Endothelial cell of umbilical vein (primary cell): ENCODE measurements at regions not wholly inside any gene's neighbourhood (a gene's known extent, or its start where the extent isn't known, plus 50 kb on each side); places are given as distances from the start of the nearest gene placed in this dataset.

Source experiments
- BruUV-seq: library from RNA; stranded (reverse); fragments of 400-500 nt; replicated peaks from 2 replicates; lab custom pipeline; 2021; lab: Mats Ljungman, UMichigan
- CTCF ChIA-PET: fragments of 300-600, 350-600 bp; sonication (Branson Sonifier 250); formaldehyde crosslinking; loops from one replicate; lab custom pipeline; 2021; ENCODE audit warnings: antibody characterized with exemption, inconsistent platforms; lab: Charles Lee
- POLR2A ChIA-PET: fragments of 300-600, 350-600 bp; sonication (Branson Sonifier 250); formaldehyde crosslinking; loops from one replicate; lab custom pipeline; 2021; ENCODE audit warnings: antibody characterized with exemption, inconsistent platforms; lab: Charles Lee
- DNase-seq: peaks from one replicate; pipeline ENCODE4 v3.0.0-alpha.2; 2011; ENCODE audit warnings: low read depth, low spot score
- FAIRE-seq: peaks from 2 replicates; lab custom pipeline; 2011; peaks lifted over from hg19 to GRCh38; lab: Jason Lieb, UNC
- H2AFZ ChIP-seq: 2 replicates; pipeline ENCODE4 v1.6.0; 2012; ENCODE audit warnings: low read depth, low read length, control low read depth, inconsistent platforms
- H3K27ac ChIP-seq: 2 replicates; pipeline ENCODE4 v1.5.1; 2011; ENCODE audit warnings: low read depth, mild to moderate bottlenecking, control low read depth, low read length, moderate library complexity; ENCODE audit not compliant: insufficient read depth
- H3K27me3 ChIP-seq, 2 experiments: 2 replicates each; pipeline versions ENCODE4 v1.6.0 to v1.6.1; 2011; ENCODE audit warnings: low read length in 2 of 2, mixed read lengths in 1 of 2; ENCODE audit not compliant: control insufficient read depth in 2 of 2, insufficient read depth in 2 of 2
- H3K36me3 ChIP-seq, 2 experiments: 2 replicates in 1 of 2; 3 replicates in 1 of 2; pipeline ENCODE4 v1.5.1; 2011; ENCODE audit warnings: low read length in 2 of 2, mild to moderate bottlenecking in 1 of 2, moderate library complexity in 1 of 2; ENCODE audit not compliant: control insufficient read depth in 2 of 2, insufficient read depth in 2 of 2; ENCODE audit errors: extremely low read depth in 1 of 2
- H3K4me1 ChIP-seq: 3 replicates; pipeline ENCODE4 v1.5.1; 2011; ENCODE audit warnings: mild to moderate bottlenecking, low read length; ENCODE audit not compliant: control insufficient read depth, insufficient read depth; ENCODE audit errors: extremely low read depth
- H3K4me2 ChIP-seq: 2 replicates; pipeline ENCODE4 v1.6.1; 2011; ENCODE audit warnings: low read length, control low read depth, mixed read lengths; ENCODE audit not compliant: insufficient read depth
- H3K4me3 ChIP-seq, 3 experiments: fragments of 200-600 bp in 1 of 3; sonication (generic), shearing (Covaris generic) in 1 of 3; replicated peaks in 1 of 3; 2 replicates each; pipeline ENCODE4 v1.5.1; 2011 to 2016; ENCODE audit warnings: control low read depth in 3 of 3, low read length in 3 of 3, mild to moderate bottlenecking in 2 of 3, inconsistent platforms in 1 of 3, low read depth in 1 of 3, moderate library complexity in 1 of 3; ENCODE audit not compliant: insufficient read depth in 1 of 3
- H3K79me2 ChIP-seq: 2 replicates; pipeline ENCODE4 v1.6.0; 2012; ENCODE audit warnings: low read length, inconsistent platforms; ENCODE audit not compliant: control insufficient read depth, insufficient read depth
- H3K9ac ChIP-seq: replicated peaks from 2 replicates; pipeline ENCODE3; 2011; ENCODE audit warnings: low read length, control low read depth; ENCODE audit not compliant: insufficient read depth; ENCODE audit errors: extremely low read depth
- H3K9me1 ChIP-seq: replicated peaks from 3 replicates; pipeline ENCODE4 v1.6.0; 2011; ENCODE audit warnings: mild to moderate bottlenecking, low read length; ENCODE audit not compliant: control insufficient read depth, insufficient read depth; ENCODE audit errors: extremely low read depth
- H3K9me3 ChIP-seq: replicated peaks from 2 replicates; pipeline ENCODE4 v1.5.1; 2012; ENCODE audit warnings: low read length, inconsistent platforms; ENCODE audit not compliant: control insufficient read depth, insufficient read depth
- H4K20me1 ChIP-seq: replicated peaks from 2 replicates; pipeline ENCODE3; 2011; ENCODE audit warnings: mild to moderate bottlenecking, low read length; ENCODE audit not compliant: control insufficient read depth, insufficient read depth; ENCODE audit errors: extremely low read depth
- CTCF ChIP-seq, 2 donors: IDR thresholded peaks; 1 replicate in 1 of 2; 2 replicates in 1 of 2; pipeline ENCODE4 v1.5.1; 2011; ENCODE audit warnings: low read length in 2 of 2, mild to moderate bottlenecking in 2 of 2, moderate library complexity in 2 of 2, control low read depth in 1 of 2, inconsistent platforms in 1 of 2, low read depth in 1 of 2; ENCODE audit not compliant: insufficient read depth in 1 of 2; ENCODE audit errors: extremely low read depth in 1 of 2
- EZH2 ChIP-seq: IDR thresholded peaks from 2 replicates; pipeline ENCODE4 v1.6.1; 2012; ENCODE audit warnings: borderline replicate concordance, low read depth, mild to moderate bottlenecking, moderate library complexity, low read length, inconsistent platforms; ENCODE audit not compliant: severe bottlenecking
- FOS ChIP-seq: IDR thresholded peaks from 2 replicates; pipeline ENCODE4 v1.6.1; 2011; ENCODE audit warnings: mild to moderate bottlenecking, low read length, moderate library complexity, borderline replicate concordance; ENCODE audit not compliant: insufficient read depth
- GATA2 ChIP-seq: IDR thresholded peaks from 2 replicates; pipeline ENCODE4 v1.7.0; 2011; ENCODE audit warnings: low read depth, mild to moderate bottlenecking, moderate library complexity, mixed read lengths, low read length; ENCODE audit not compliant: insufficient read length, insufficient read depth
- JUN ChIP-seq: IDR thresholded peaks from 2 replicates; pipeline ENCODE4 v1.6.1; 2011; ENCODE audit warnings: borderline replicate concordance, low read depth; ENCODE audit not compliant: insufficient read length, insufficient read depth
- MAX ChIP-seq: IDR thresholded peaks from 2 replicates; pipeline ENCODE4 v1.6.1; 2011; ENCODE audit not compliant: insufficient read depth, insufficient read length
- POLR2A ChIP-seq: IDR thresholded peaks from 2 replicates; pipeline ENCODE4 v1.6.1; 2012; ENCODE audit warnings: low read depth, mild to moderate bottlenecking, control low read depth, low read length
- POLR2AphosphoS5 ChIP-seq: IDR thresholded peaks from 2 replicates; pipeline ENCODE4 v1.6.1; 2012; ENCODE audit warnings: low read depth, mild to moderate bottlenecking, control low read depth, low read length, moderate library complexity; ENCODE audit not compliant: insufficient read depth
- dilution Hi-C: fragments of 300-500 bp; cut with MboI; formaldehyde crosslinking; loops from one replicate; pipeline ENCODE4 v1.15.0; 2019; ENCODE audit warnings: low sequenced_read_pairs; ENCODE audit not compliant: extremely low pct_ligation_motif_present
- intact Hi-C: fragments of 100-400 bp; cut with micrococcal nuclease; formaldehyde crosslinking; loops from one replicate; pipeline ENCODE4 v1.10.0; 2022

- ChIA-PET POLR2A (no interaction called here), CTCF (no interaction called here)
- Histone ChIP-seq H3K9me1 (no peaks in the 10 kb centered on the region), H3K79me2 (no peaks in the 10 kb centered on the region), H3K36me3 (no peaks in the 10 kb centered on the region), H3K27ac (no peak overlapping the region), H3K4me2 (no peak overlapping the region), H3K9ac (no peak overlapping the region), H3K4me1 (no peaks in the 10 kb centered on the region), H4K20me1 (no peaks in the 10 kb centered on the region), H2AFZ (no peak overlapping the region), H3K9me3 (peaks cover 3% of the 10 kb centered on the region), H3K4me3 (no peak overlapping the region), H3K27me3 (no peaks in the 10 kb centered on the region)
- DNase-seq (no peak), FAIRE-seq (no peak)
- no peak for TF ChIP-seq JUN
- TF ChIP-seq POLR2AphosphoS5 = no peak
- no peak for TF ChIP-seq EZH2
- TF ChIP-seq CTCF (IDR thresholded peaks at IDR 0.05; ENCODE audit: extremely low read depth in 1 of 2, insufficient read depth in 1 of 2, low read depth in 1 of 2, low read length in 2 of 2) = no peak
- TF ChIP-seq GATA2 = no peak
- no peak for TF ChIP-seq MAX
- no peak for TF ChIP-seq FOS
- TF ChIP-seq POLR2A = no peak
- no TSS peak for BruUV-seq
- intact Hi-C loops = no loop called here
- dilution Hi-C loops = no loop called here
Observed at GRCh38 chr7:89514970-89515369, 639.3 kb upstream of the STEAP1 start.
